Right atrium auricular region (tissue), 2 donors: ENCODE measurements at regions not wholly inside any gene's neighbourhood (a gene's known extent, or its start where the extent isn't known, plus 50 kb on each side); places are given as distances from the start of the nearest gene placed in this dataset.

Source experiments
- DNase-seq: peaks from one replicate; pipeline ENCODE4 v3.0.0-alpha.2; 2019; ENCODE audit warnings: low spot score
- H3K27ac ChIP-seq, 2 donors: fragments of 200-600 bp; sonication (generic); 1 replicate in 1 of 2; 2 replicates in 1 of 2; pipeline ENCODE4 v1.5.1; 2016 to 2019
- H3K27me3 ChIP-seq, 2 donors: fragments of 200-600 bp; sonication (generic); one replicate each; pipeline versions ENCODE4 v1.5.1 to v1.6.0; 2017 to 2019
- H3K36me3 ChIP-seq: fragments of 200-600 bp; sonication (generic); one replicate; pipeline ENCODE4 v1.5.1; 2016
- H3K4me1 ChIP-seq, 2 donors: fragments of 200-600 bp; sonication (generic); one replicate each; pipeline versions ENCODE4 v1.5.1 to v1.6.0; 2017 to 2019
- H3K4me3 ChIP-seq, 2 donors: fragments of 200-600 bp; sonication (generic); 1 replicate in 1 of 2; 2 replicates in 1 of 2; pipeline ENCODE4 v1.5.1; 2017 to 2019; ENCODE audit warnings: mild to moderate bottlenecking in 1 of 2, moderate library complexity in 1 of 2
- H3K9me3 ChIP-seq, 2 donors: fragments of 200-600 bp; sonication (generic); one replicate each; pipeline ENCODE4 v1.5.1; 2019
- TF ChIP-seq, protein P1 (sequence below), 2 donors: fragments of 200-600 bp; sonication (generic); IDR thresholded peaks; one replicate each; pipeline ENCODE4 v1.5.1; 2019; ENCODE audit warnings: antibody characterized with exemption in 2 of 2

DNA sequence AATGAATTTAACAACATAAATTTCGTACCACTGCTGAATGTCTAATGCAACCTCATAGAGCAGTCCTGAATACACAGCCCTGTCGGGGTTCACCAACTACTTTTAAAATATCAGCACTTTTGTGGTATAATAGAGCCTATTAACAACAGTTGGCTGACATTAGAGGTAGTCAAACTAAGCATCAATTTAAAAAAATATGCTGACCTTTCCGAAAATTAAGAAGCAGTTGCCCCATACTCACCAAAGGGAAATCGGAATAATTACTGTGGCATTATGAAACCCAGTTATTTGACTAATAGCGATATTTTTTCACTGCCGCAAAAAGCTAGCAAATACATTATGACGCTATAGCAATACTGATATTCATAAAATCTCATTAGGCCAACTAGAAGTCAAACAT is 273.5 kb upstream of the PPARGC1A start:
- Histone ChIP-seq H3K4me1 (no peaks in the 10 kb centered on the region), H3K27ac (no peak overlapping the region), H3K36me3 (no peaks in the 10 kb centered on the region), H3K27me3 (no peaks in the 10 kb centered on the region), H3K4me3 (no peak overlapping the region), H3K9me3 (no peaks in the 10 kb centered on the region)
- TF ChIP-seq, protein P1, sequence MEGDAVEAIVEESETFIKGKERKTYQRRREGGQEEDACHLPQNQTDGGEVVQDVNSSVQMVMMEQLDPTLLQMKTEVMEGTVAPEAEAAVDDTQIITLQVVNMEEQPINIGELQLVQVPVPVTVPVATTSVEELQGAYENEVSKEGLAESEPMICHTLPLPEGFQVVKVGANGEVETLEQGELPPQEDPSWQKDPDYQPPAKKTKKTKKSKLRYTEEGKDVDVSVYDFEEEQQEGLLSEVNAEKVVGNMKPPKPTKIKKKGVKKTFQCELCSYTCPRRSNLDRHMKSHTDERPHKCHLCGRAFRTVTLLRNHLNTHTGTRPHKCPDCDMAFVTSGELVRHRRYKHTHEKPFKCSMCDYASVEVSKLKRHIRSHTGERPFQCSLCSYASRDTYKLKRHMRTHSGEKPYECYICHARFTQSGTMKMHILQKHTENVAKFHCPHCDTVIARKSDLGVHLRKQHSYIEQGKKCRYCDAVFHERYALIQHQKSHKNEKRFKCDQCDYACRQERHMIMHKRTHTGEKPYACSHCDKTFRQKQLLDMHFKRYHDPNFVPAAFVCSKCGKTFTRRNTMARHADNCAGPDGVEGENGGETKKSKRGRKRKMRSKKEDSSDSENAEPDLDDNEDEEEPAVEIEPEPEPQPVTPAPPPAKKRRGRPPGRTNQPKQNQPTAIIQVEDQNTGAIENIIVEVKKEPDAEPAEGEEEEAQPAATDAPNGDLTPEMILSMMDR (IDR thresholded peaks at IDR 0.05) = no peak
- no peak for DNase-seq

DNA sequence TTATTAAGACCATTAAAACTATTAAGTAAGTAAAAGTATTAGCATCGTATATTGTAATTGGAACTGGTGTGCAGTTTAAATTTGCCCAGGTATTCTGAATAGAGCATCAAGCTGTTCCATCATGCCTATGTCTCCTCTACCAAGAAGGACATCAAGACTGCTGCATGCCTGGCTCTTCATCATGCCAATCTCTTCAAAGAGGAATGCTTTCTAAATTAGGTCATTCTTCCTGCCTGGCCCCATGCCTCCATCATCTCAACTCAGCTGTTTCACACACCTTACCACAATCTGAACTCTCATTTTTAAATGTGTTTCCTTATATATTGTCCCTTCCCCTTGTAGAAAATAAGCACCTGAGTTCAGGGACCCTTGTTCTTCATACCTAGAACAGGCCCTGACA is 270.5 kb upstream of the PPARGC1A start:
- Histone ChIP-seq H3K27me3 (no peaks in the 10 kb centered on the region), H3K4me3 (no peak overlapping the region), H3K36me3 (no peaks in the 10 kb centered on the region), H3K27ac (no peak overlapping the region), H3K9me3 (no peaks in the 10 kb centered on the region), H3K4me1 (no peaks in the 10 kb centered on the region)
- no peak for DNase-seq
- TF ChIP-seq, protein P1 (IDR thresholded peaks at IDR 0.05) = no peak

DNA sequence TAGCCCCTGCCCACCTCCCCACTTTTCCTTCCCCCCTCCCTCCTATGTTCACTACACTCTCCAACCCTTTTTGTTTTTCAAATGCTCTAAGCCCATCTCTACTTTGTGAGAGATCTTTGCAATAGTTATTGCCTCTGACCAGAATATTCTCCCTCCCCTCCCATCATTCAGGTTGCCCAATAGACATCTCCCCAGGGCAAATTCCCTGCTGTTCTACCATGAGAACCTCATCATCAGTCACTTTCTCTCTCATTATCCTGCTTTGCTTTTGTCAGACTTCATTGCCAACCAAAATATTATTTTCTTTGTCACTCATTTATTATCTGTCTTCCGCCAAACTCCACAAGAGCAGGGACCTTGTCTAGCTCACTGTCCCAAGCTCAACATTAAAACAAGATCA is 268.2 kb upstream of the PPARGC1A start:
- Histone ChIP-seq H3K27me3 (no peaks in the 10 kb centered on the region), H3K36me3 (no peaks in the 10 kb centered on the region), H3K4me3 (no peak overlapping the region), H3K9me3 (no peaks in the 10 kb centered on the region), H3K27ac (no peak overlapping the region), H3K4me1 (no peaks in the 10 kb centered on the region)
- TF ChIP-seq, protein P1 (IDR thresholded peaks at IDR 0.05) = no peak
- no peak for DNase-seq

DNA sequence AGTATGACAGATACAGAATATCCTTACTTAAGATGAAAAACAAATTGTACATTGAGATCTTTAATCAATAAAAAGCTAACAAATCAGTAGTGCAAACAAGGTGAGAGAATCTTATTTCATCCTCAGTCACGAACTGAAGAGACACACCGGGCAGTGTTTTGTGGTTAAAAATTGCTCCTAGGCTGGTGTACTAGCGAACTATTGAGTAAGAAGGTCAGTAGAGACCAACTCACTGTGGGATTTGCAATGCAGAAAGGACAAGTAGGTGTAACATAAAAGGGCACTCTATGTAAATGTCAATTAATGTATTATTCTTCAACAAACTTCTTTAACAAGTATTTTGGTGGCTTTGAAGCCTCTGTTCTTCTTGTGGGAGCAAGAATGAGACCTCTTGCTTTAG is 260.2 kb upstream of the PPARGC1A start:
- TF ChIP-seq, protein P1 (IDR thresholded peaks at IDR 0.05) = no peak
- Histone ChIP-seq H3K4me3 (no peak overlapping the region), H3K36me3 (no peaks in the 10 kb centered on the region), H3K9me3 (no peaks in the 10 kb centered on the region), H3K27me3 (no peaks in the 10 kb centered on the region), H3K4me1 (no peaks in the 10 kb centered on the region), H3K27ac (no peak overlapping the region)
- DNase-seq = no peak

DNA sequence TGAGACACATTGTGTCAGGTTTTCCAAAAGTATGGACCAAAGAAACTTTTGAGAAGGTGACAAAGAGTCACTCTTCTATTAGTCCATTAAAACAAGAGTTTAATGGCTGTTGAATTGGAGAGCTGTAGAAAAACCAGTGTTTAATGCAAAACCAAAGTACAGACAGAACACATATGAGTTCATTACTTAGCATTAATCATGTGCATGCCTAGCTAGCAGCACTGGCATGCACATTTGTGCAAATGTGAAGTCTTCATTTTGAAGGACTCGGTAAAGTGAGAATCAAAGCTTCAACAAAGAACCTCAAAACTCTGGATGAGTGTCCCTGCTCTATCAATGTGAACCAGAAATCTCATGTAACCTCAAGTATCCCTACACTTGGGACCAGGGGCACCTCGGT is 256.3 kb upstream of the PPARGC1A start:
- no peaks in the 10 kb centered on the region for H3K4me1 ChIP-seq
- no peak for DNase-seq
- no peak overlapping the region for H3K4me3 ChIP-seq
- no peaks in the 10 kb centered on the region for H3K27me3 ChIP-seq
- TF ChIP-seq, protein P1 (IDR thresholded peaks at IDR 0.05) = no peak
- H3K36me3 ChIP-seq = no peaks in the 10 kb centered on the region
- no peaks in the 10 kb centered on the region for H3K9me3 ChIP-seq
- H3K27ac ChIP-seq = no peak overlapping the region

DNA sequence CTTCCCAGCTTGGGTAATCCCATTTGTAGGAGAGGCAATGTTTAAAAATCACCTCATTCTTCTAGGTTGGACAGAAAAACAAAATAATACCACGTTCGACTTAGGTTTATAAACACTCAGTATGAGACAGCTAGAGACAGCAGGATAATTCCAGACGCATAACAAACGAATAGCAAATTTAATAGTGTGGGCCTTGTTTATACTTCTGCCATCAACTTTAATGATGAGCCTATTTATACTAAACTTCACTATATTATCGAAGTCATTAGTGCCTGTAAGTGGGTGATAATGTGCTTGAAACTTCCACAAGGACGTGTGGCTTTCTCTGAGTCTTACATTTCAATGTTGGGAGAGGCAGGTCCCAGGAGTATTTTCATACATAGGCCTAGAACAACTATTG is 255.7 kb upstream of the PPARGC1A start:
- no peaks in the 10 kb centered on the region for H3K27me3 ChIP-seq
- no peaks in the 10 kb centered on the region for H3K9me3 ChIP-seq
- H3K4me3 ChIP-seq = no peak overlapping the region
- H3K4me1 ChIP-seq = no peaks in the 10 kb centered on the region
- H3K27ac ChIP-seq = no peak overlapping the region
- TF ChIP-seq, protein P1 (IDR thresholded peaks at IDR 0.05) = no peak
- no peak for DNase-seq
- H3K36me3 ChIP-seq = no peaks in the 10 kb centered on the region
